Central memory CD8-positive, alpha-beta T cell (primary cell): ENCODE measurements at regions not wholly inside any gene's neighbourhood (a gene's known extent, or its start where the extent isn't known, plus 50 kb on each side); places are given as distances from the start of the nearest gene placed in this dataset.

Source experiments
- ATAC-seq: fragments of 150-1000 bp; cut with Tn5 transposase; replicated peaks from 2 replicates; pipeline ENCODE4 v1.10.0; 2022; ENCODE audit warnings: mild to moderate bottlenecking, moderate FRiP score, moderate number of reproducible peaks; ENCODE audit not compliant: poor library complexity, severe bottlenecking; ENCODE audit errors: extremely low read depth
- DNase-seq, 2 donors: peaks; one replicate each; pipeline ENCODE4 v3.0.0; 2021; ENCODE audit warnings: low spot score in 2 of 2
- H3K27ac Mint-ChIP-seq: one replicate; pipeline ENCODE4 v1.8.0; 2022; ENCODE audit warnings: low read depth, mild to moderate bottlenecking, moderate library complexity, mixed read lengths
- H3K27me3 Mint-ChIP-seq: one replicate; pipeline ENCODE4 v1.8.0; 2022; ENCODE audit warnings: mixed read lengths
- H3K36me3 Mint-ChIP-seq: one replicate; pipeline ENCODE4 v1.8.0; 2022; ENCODE audit warnings: mild to moderate bottlenecking, moderate library complexity, mixed read lengths; ENCODE audit not compliant: insufficient read depth
- H3K4me1 Mint-ChIP-seq: one replicate; pipeline ENCODE4 v1.8.0; 2022; ENCODE audit warnings: mixed read lengths
- H3K4me3 Mint-ChIP-seq: one replicate; pipeline ENCODE4 v1.8.0; 2022; ENCODE audit warnings: mild to moderate bottlenecking, moderate library complexity, mixed read lengths
- H3K9me3 Mint-ChIP-seq: one replicate; pipeline ENCODE4 v1.8.0; 2022; ENCODE audit warnings: mixed read lengths

DNA sequence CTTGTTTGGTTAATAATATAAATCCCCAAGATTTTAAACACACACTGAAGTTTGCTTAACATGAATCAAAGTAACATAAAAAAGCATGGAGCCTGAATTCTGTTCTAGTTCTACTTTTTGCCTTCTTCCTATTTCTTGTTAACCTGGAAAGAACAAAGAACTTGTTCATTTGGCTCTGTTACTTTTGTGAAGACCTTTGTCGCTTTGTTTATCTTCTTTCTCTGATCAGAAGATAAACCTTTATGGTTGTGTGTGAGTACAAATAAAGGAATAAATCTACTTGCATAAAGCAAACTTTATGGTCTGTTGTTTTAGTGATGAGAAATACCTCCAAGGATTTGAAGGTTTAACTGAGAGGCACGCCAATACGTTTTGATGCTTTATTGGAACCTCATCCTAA, 210.1 kb upstream of the SATB1 start:
- Mint-ChIP-seq H3K27ac (no peak overlapping the region), H3K27me3 (no peaks in the 10 kb centered on the region), H3K4me1 (no peaks in the 10 kb centered on the region), H3K4me3 (no peak overlapping the region), H3K9me3 (peaks cover 6% of the 10 kb centered on the region), H3K36me3 (peaks cover 2% of the 10 kb centered on the region)
- ATAC-seq (no peak), DNase-seq (no peak)

DNA sequence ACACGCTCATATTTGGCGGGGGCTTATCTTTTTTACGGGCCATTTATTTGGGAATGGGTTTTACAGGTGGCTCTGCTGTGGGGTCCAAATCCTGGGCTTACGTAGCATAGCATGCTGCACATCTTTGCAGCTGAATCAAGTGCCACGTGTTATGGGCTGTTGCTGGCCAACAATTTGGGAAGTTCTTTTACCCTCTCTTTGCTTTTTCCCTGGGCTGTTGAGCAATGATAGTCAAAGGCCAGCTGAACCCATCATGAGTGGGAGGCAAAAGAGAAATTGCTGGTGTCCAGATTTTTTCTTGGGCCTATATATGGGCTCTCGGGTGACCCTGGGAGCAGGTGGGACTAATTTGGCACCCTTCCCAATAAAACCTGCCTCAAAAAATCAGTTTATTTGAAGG, 209.3 kb upstream of the SATB1 start:
- H3K27me3 Mint-ChIP-seq, result no peaks in the 10 kb centered on the region
- H3K36me3 Mint-ChIP-seq, result no peaks in the 10 kb centered on the region
- no peak overlapping the region for H3K4me3 Mint-ChIP-seq
- peaks cover 6% of the 10 kb centered on the region for H3K9me3 Mint-ChIP-seq
- DNase-seq, result no peak
- no peak for ATAC-seq
- H3K27ac Mint-ChIP-seq, result no peak overlapping the region
- H3K4me1 Mint-ChIP-seq, result no peaks in the 10 kb centered on the region

DNA sequence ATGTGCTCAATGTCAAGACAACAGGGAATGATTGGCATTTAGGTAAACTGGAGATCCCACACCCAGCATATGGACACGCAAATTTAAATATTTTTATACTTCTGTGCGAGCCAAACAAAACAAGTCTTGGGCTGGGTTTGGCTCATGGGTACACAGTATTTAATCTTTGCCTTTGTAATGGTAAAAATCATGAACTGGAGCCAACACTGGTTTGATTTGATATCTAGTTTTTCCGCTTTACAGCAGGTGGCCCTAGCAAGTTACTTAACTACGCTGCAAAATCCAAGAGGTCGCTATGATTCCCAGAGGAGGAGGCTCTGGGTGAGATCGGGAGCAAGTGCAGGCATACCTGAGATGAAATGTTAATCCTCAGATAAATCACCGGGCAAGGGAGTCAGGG, 207.9 kb upstream of the SATB1 start:
- Mint-ChIP-seq H3K27me3 (no peaks in the 10 kb centered on the region), H3K4me3 (no peak overlapping the region), H3K9me3 (peaks cover 6% of the 10 kb centered on the region), H3K36me3 (no peaks in the 10 kb centered on the region), H3K4me1 (no peaks in the 10 kb centered on the region), H3K27ac (no peak overlapping the region)
- no peak for DNase-seq
- no peak for ATAC-seq

DNA sequence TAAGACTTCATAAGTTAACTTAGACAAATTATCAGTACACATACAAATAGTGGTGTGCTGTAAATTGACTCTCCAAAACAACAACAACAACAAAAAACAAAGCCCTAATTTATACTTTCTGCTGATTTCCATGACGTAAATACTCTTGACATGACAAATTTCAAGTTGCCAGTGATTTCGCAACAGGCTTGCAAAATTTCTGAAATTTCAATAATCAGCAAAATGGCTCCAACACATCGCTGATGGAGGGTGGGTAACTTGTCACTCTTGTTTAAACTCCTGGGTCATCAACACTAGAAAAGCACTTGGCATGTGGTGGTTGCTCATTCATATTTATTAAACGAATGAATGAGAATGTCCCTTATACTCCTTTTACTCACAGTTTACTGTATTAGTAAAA, 205.2 kb upstream of the SATB1 start:
- Mint-ChIP-seq H3K9me3 (no peaks in the 10 kb centered on the region), H3K27me3 (no peaks in the 10 kb centered on the region), H3K4me3 (no peak overlapping the region), H3K27ac (no peak overlapping the region), H3K36me3 (no peaks in the 10 kb centered on the region), H3K4me1 (no peaks in the 10 kb centered on the region)
- ATAC-seq, result no peak
- DNase-seq, result no peak

DNA sequence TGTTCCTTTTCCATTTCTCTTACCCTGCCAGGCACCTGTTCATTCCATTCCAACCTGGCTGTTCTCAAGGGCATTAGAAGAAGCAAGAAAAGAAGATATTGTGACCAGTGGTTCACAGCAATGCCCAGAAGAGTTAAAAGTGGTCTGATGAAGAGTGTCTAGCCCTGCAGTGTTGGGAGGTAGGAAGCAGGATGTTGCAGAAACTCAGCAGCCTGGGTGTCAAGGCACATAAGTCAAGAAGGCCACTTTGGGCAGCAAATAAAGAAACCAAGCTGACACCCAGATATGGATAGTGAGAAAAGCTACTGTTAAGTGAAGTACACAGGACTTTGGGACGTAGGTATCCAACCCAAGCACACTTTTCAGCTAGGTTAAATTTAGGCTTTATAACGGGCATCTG, 199.9 kb upstream of the SATB1 start:
- no peak overlapping the region for H3K4me3 Mint-ChIP-seq
- H3K4me1 Mint-ChIP-seq, result peaks cover 6% of the 10 kb centered on the region
- no peak for DNase-seq
- H3K27me3 Mint-ChIP-seq, result no peaks in the 10 kb centered on the region
- H3K27ac Mint-ChIP-seq, result no peak overlapping the region
- ATAC-seq, result no peak
- H3K9me3 Mint-ChIP-seq, result no peaks in the 10 kb centered on the region
- no peaks in the 10 kb centered on the region for H3K36me3 Mint-ChIP-seq

- Mint-ChIP-seq H3K36me3 (no peaks in the 10 kb centered on the region), H3K27me3 (no peaks in the 10 kb centered on the region), H3K27ac (no peak overlapping the region), H3K4me1 (peaks cover 6% of the 10 kb centered on the region), H3K9me3 (no peaks in the 10 kb centered on the region), H3K4me3 (no peak overlapping the region)
- ATAC-seq (no peak), DNase-seq (no peak)
Measured at GRCh38 chr3:18623220-18623619, 198.1 kb upstream of the SATB1 start.

DNA sequence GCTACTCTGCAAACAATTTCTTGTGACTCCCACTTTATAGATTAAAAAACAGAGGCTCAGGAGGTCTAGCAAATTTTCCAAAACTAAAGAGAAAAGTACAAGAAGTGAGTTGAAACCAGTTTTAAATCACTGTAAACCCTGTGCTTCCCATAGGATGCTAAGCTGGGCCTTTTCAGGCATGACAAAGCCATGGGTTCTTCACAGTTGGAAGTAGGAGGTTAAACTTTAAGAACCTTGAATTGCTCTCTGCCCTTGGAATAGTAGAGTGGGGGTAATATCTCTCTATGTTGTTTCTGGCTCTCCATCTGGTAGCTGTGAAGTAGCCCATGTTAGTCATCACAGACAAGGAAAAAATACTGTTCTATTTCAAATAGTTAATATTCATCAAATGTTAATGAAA, 193.6 kb upstream of the SATB1 start:
- Mint-ChIP-seq H3K4me1 (peaks cover 6% of the 10 kb centered on the region), H3K4me3 (no peak overlapping the region), H3K36me3 (no peaks in the 10 kb centered on the region), H3K9me3 (no peaks in the 10 kb centered on the region), H3K27ac (no peak overlapping the region), H3K27me3 (no peaks in the 10 kb centered on the region)
- ATAC-seq (no peak), DNase-seq (no peak)

GRCh38 chr3:18611991-18612390, 186.9 kb upstream of the SATB1 start:
- H3K4me3 Mint-ChIP-seq, result no peak overlapping the region
- ATAC-seq (no peak), DNase-seq (no peak)
- H3K27me3 Mint-ChIP-seq, result no peaks in the 10 kb centered on the region
- H3K9me3 Mint-ChIP-seq, result peaks cover 10% of the 10 kb centered on the region
- no peaks in the 10 kb centered on the region for H3K36me3 Mint-ChIP-seq
- peaks cover 3% of the 10 kb centered on the region for H3K4me1 Mint-ChIP-seq
- H3K27ac Mint-ChIP-seq, result no peak overlapping the region

DNA sequence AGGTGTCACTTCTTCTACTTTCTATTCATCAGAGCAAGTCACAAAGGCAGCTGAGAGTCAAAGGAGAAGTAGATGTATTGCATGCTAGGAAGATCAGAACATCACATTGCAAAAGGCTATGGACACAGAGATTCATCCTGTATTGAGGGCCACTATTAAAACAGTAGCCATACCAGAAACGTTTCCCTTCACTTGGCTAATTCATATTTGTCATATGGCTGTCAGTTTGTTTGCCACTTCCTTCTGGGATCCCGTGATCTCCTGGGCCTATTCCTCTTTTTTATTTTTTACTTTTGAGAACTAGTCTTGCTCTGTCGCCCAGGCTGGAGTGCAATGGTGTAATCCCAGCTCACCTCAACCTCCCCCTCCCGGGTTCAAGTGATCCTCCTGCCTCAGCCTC, 184.0 kb upstream of the SATB1 start:
- H3K4me1 Mint-ChIP-seq, result no peaks in the 10 kb centered on the region
- no peak overlapping the region for H3K27ac Mint-ChIP-seq
- H3K27me3 Mint-ChIP-seq, result no peaks in the 10 kb centered on the region
- ATAC-seq, result no peak
- H3K36me3 Mint-ChIP-seq, result no peaks in the 10 kb centered on the region
- H3K4me3 Mint-ChIP-seq, result no peak overlapping the region
- H3K9me3 Mint-ChIP-seq, result peaks cover 10% of the 10 kb centered on the region
- DNase-seq, result no peak

GRCh38 chr3:18597919-18598318, 172.8 kb upstream of the SATB1 start:
- H3K27ac Mint-ChIP-seq, result no peak overlapping the region
- H3K27me3 Mint-ChIP-seq, result no peaks in the 10 kb centered on the region
- H3K4me1 Mint-ChIP-seq, result no peaks in the 10 kb centered on the region
- H3K9me3 Mint-ChIP-seq, result peaks cover 6% of the 10 kb centered on the region
- DNase-seq (no peak), ATAC-seq (no peak)
- no peaks in the 10 kb centered on the region for H3K36me3 Mint-ChIP-seq
- no peak overlapping the region for H3K4me3 Mint-ChIP-seq

DNA sequence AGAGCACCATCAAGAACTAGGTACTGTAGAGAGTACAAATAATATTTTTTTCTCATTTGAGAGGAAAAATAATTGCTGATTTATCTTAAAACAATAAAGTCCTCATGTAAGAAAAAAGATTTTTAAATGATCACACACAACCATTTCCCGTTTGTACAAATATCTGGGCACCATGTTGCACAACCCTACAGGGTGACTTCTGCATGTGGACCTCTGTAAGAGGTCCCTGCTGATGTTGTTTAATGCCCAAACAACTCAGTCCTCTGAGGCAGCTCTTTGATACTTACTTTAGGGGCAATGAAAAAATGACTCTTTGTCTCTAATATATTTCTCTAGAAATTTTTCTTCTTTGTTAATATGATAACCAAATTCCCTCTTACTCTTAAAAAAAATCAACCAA, 168.1 kb upstream of the SATB1 start:
- Mint-ChIP-seq H3K27ac (no peak overlapping the region), H3K27me3 (no peaks in the 10 kb centered on the region), H3K4me1 (no peaks in the 10 kb centered on the region), H3K36me3 (no peaks in the 10 kb centered on the region), H3K4me3 (no peak overlapping the region), H3K9me3 (peaks cover under 1% of the 10 kb centered on the region)
- DNase-seq (no peak), ATAC-seq (no peak)

- no peaks in the 10 kb centered on the region for H3K36me3 Mint-ChIP-seq
- no peak overlapping the region for H3K4me3 Mint-ChIP-seq
- no peaks in the 10 kb centered on the region for H3K4me1 Mint-ChIP-seq
- no peaks in the 10 kb centered on the region for H3K27me3 Mint-ChIP-seq
- no peak overlapping the region for H3K27ac Mint-ChIP-seq
- H3K9me3 Mint-ChIP-seq, result no peaks in the 10 kb centered on the region
- DNase-seq (no peak), ATAC-seq (no peak)
Measured at GRCh38 chr3:18591120-18591519, 166.0 kb upstream of the SATB1 start.

DNA sequence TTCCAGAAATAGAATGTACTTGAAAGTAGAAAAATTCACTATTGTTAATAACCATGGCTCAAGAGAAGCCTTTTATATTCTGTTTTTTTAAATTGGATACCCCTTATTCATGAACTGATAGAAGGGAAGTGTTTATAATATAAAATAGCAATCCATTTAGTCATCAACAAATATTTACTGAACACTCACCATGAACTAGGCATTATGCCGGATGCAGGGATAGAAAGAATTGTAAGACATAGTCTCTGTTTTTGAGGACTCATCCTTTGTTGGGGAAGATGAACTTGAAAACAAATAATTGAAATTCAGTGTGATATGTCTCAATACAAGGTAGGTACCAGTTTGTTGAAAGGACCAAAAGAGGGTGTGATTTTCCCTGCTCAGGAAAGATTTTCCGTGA, 160.9 kb upstream of the SATB1 start:
- no peak overlapping the region for H3K27ac Mint-ChIP-seq
- H3K27me3 Mint-ChIP-seq, result no peaks in the 10 kb centered on the region
- ATAC-seq, result no peak
- no peak overlapping the region for H3K4me3 Mint-ChIP-seq
- H3K4me1 Mint-ChIP-seq, result no peaks in the 10 kb centered on the region
- no peak for DNase-seq
- H3K36me3 Mint-ChIP-seq, result no peaks in the 10 kb centered on the region
- H3K9me3 Mint-ChIP-seq, result peaks cover 7% of the 10 kb centered on the region
